Astrocyte (in vitro differentiated cells and primary cell): ENCODE measurements at regions not wholly inside any gene's neighbourhood (a gene's known extent, or its start where the extent isn't known, plus 50 kb on each side); places are given as distances from the start of the nearest gene placed in this dataset.

ENCODE experiments used
- DNase-seq: peaks from one replicate; pipeline ENCODE4 v3.0.0-alpha.2; 2010; ENCODE audit warnings: low read depth
- FAIRE-seq: peaks from 2 replicates; lab custom pipeline; 2011; peaks lifted over from hg19 to GRCh38; lab: Jason Lieb, UNC
- H2AFZ ChIP-seq: 2 replicates; pipeline ENCODE4 v1.6.0; 2012; ENCODE audit warnings: low read depth, low read length, inconsistent platforms
- H3K27ac ChIP-seq: 2 replicates; pipeline ENCODE4 v1.5.1; 2011; ENCODE audit warnings: low read depth, low read length, inconsistent platforms
- H3K27me3 ChIP-seq: 2 replicates; pipeline ENCODE4 v1.6.0; 2011; ENCODE audit warnings: low read length, inconsistent platforms; ENCODE audit not compliant: insufficient read depth
- H3K36me3 ChIP-seq: 2 replicates; pipeline ENCODE4 v1.5.1; 2011; ENCODE audit warnings: low read length, inconsistent platforms; ENCODE audit not compliant: insufficient read depth
- H3K4me1 ChIP-seq: 2 replicates; pipeline ENCODE4 v1.5.1; 2011; ENCODE audit warnings: low read length, inconsistent platforms; ENCODE audit not compliant: insufficient read depth
- H3K4me2 ChIP-seq: 2 replicates; pipeline ENCODE4 v1.6.0; 2012; ENCODE audit warnings: low read length, inconsistent platforms
- H3K4me3 ChIP-seq: 2 replicates; pipeline ENCODE4 v1.5.1; 2011; ENCODE audit warnings: low read depth, mild to moderate bottlenecking, low read length, inconsistent platforms; ENCODE audit not compliant: insufficient read depth
- H3K79me2 ChIP-seq: 2 replicates; pipeline ENCODE4 v1.6.0; 2012; ENCODE audit warnings: mild to moderate bottlenecking, low read length, inconsistent platforms; ENCODE audit not compliant: insufficient read depth
- H3K9ac ChIP-seq: 2 replicates; pipeline ENCODE4 v1.6.0; 2012; ENCODE audit warnings: mild to moderate bottlenecking, low read length, inconsistent platforms
- H3K9me3 ChIP-seq: 2 replicates; pipeline ENCODE4 v1.5.1; 2012; ENCODE audit warnings: low read depth, mild to moderate bottlenecking, low read length, inconsistent platforms; ENCODE audit not compliant: insufficient read depth
- H4K20me1 ChIP-seq: 2 replicates; pipeline ENCODE4 v1.6.0; 2012; ENCODE audit warnings: low read length, inconsistent platforms; ENCODE audit not compliant: insufficient read depth
- H3K27ac Mint-ChIP-seq: one replicate; pipeline ENCODE4 v1.8.0; 2021; ENCODE audit warnings: mild to moderate bottlenecking, mixed read lengths; ENCODE audit not compliant: unreplicated experiment
- H3K27me3 Mint-ChIP-seq: one replicate; pipeline ENCODE4 v1.8.0; 2021; ENCODE audit warnings: low read depth, mixed read lengths; ENCODE audit not compliant: unreplicated experiment
- H3K36me3 Mint-ChIP-seq: one replicate; pipeline ENCODE4 v1.8.0; 2021; ENCODE audit warnings: low read depth, mixed read lengths; ENCODE audit not compliant: unreplicated experiment
- H3K4me1 Mint-ChIP-seq: one replicate; pipeline ENCODE4 v1.8.0; 2021; ENCODE audit warnings: low read depth, mixed read lengths; ENCODE audit not compliant: unreplicated experiment
- H3K4me3 Mint-ChIP-seq: one replicate; pipeline ENCODE4 v1.8.0; 2021; ENCODE audit warnings: mild to moderate bottlenecking, moderate library complexity, mixed read lengths; ENCODE audit not compliant: unreplicated experiment
- H3K9me3 Mint-ChIP-seq: one replicate; pipeline ENCODE4 v1.8.0; 2021; ENCODE audit warnings: mild to moderate bottlenecking, mixed read lengths; ENCODE audit not compliant: unreplicated experiment
- CTCF ChIP-seq: IDR thresholded peaks from 2 replicates; pipeline ENCODE4 v1.5.1; 2011; ENCODE audit warnings: low read depth, mild to moderate bottlenecking, inconsistent platforms, low read length, moderate library complexity; ENCODE audit not compliant: insufficient read depth
- EZH2 ChIP-seq: IDR thresholded peaks from 2 replicates; pipeline ENCODE4 v1.6.1; 2012; ENCODE audit warnings: mild to moderate bottlenecking, low read length, inconsistent platforms; ENCODE audit not compliant: insufficient read depth

- no peak overlapping the region for H3K27ac Mint-ChIP-seq
Measured at GRCh38 chr7:53920011-53920410, 622.2 kb upstream of the VSTM2A start.

GRCh38 chr7:53940483-53940882, 601.7 kb upstream of the VSTM2A start:
- Mint-ChIP-seq H3K27ac (no peak overlapping the region), H3K4me3 (no peak overlapping the region), H3K4me1 (no peaks in the 10 kb centered on the region), H3K36me3 (no peaks in the 10 kb centered on the region), H3K9me3 (no peaks in the 10 kb centered on the region), H3K27me3 (no peaks in the 10 kb centered on the region)
- DNase-seq (no peak), FAIRE-seq (no peak)
- Histone ChIP-seq H3K79me2 (no peaks in the 10 kb centered on the region), H3K27ac (no peak overlapping the region), H3K9me3 (peaks cover 6% of the 10 kb centered on the region), H3K36me3 (no peaks in the 10 kb centered on the region), H4K20me1 (no peaks in the 10 kb centered on the region), H3K4me2 (no peak overlapping the region), H3K27me3 (no peaks in the 10 kb centered on the region), H3K9ac (no peak overlapping the region), H2AFZ (no peak overlapping the region), H3K4me3 (no peak overlapping the region), H3K4me1 (no peaks in the 10 kb centered on the region)
- TF ChIP-seq EZH2 (no peak), CTCF (no peak)

More at GRCh38 chr7:53920011-53920410, 622.2 kb upstream of the VSTM2A start:
- Histone ChIP-seq H3K27ac (no peak overlapping the region), H3K36me3 (no peaks in the 10 kb centered on the region), H3K27me3 (no peaks in the 10 kb centered on the region), H3K4me1 (no peaks in the 10 kb centered on the region), H4K20me1 (no peaks in the 10 kb centered on the region), H3K4me3 (no peak overlapping the region), H2AFZ (no peak overlapping the region), H3K4me2 (no peak overlapping the region), H3K79me2 (no peaks in the 10 kb centered on the region), H3K9me3 (no peaks in the 10 kb centered on the region), H3K9ac (no peak overlapping the region)
- FAIRE-seq, result no peak
- TF ChIP-seq CTCF, result no peak
- TF ChIP-seq EZH2, result no peak
- Mint-ChIP-seq H3K9me3 (no peaks in the 10 kb centered on the region), H3K36me3 (no peaks in the 10 kb centered on the region), H3K4me1 (no peaks in the 10 kb centered on the region), H3K27me3 (no peaks in the 10 kb centered on the region), H3K4me3 (no peak overlapping the region)
- DNase-seq, result no peak

- Histone ChIP-seq H3K27me3 (no peaks in the 10 kb centered on the region), H3K4me3 (no peak overlapping the region), H3K4me2 (no peak overlapping the region), H3K79me2 (no peaks in the 10 kb centered on the region), H3K36me3 (no peaks in the 10 kb centered on the region), H3K9ac (no peak overlapping the region), H3K4me1 (no peaks in the 10 kb centered on the region), H2AFZ (no peak overlapping the region), H4K20me1 (no peaks in the 10 kb centered on the region), H3K27ac (no peak overlapping the region), H3K9me3 (no peaks in the 10 kb centered on the region)
- DNase-seq (no peak), FAIRE-seq (no peak)
- TF ChIP-seq EZH2 (no peak), CTCF (no peak)
- Mint-ChIP-seq H3K27ac (no peak overlapping the region), H3K27me3 (no peaks in the 10 kb centered on the region), H3K4me3 (no peak overlapping the region), H3K9me3 (no peaks in the 10 kb centered on the region), H3K36me3 (no peaks in the 10 kb centered on the region), H3K4me1 (no peaks in the 10 kb centered on the region)
Measured at GRCh38 chr7:53947732-53948131, 594.4 kb upstream of the VSTM2A start.
